NT2/D1 (cell line): ENCODE measurements at regions not wholly inside any gene's neighbourhood (a gene's known extent, or its start where the extent isn't known, plus 50 kb on each side); places are given as distances from the start of the nearest gene placed in this dataset.

Experiments used
- SUZ12 ChIP-seq: IDR thresholded peaks from 2 replicates; pipeline ENCODE4 v1.6.1; 2011; ENCODE audit not compliant: insufficient read length, insufficient read depth; ENCODE audit errors: extremely low read depth
- YY1 ChIP-seq: IDR thresholded peaks from 2 replicates; pipeline ENCODE4 v1.6.1; 2011; ENCODE audit not compliant: insufficient read length, insufficient read depth
- ZNF274 ChIP-seq: IDR thresholded peaks from 2 replicates; pipeline ENCODE4 v1.6.1; 2011; ENCODE audit warnings: mild to moderate bottlenecking, low read depth, low read length

DNA sequence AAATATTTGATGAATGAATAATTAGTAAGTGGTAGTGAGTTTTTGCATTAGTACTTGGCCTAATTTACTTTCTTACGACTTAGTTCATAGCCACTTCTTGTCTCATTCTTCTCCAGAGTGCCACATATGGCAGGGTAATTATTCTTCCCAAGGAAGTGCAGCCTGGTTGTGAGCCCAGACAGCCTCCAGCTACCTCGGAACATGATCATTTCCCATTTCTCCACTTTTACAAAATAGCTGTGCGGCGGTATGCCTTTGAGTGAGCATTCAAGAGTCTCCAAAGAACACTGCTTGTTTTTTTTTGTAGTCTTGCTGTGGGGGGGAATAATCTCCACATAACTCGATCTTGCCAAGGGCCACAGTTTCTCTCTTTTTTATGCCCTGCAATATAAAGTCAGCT is 765.0 kb downstream of the HDGFL1 start:
- TF ChIP-seq YY1 (no peak), SUZ12 (no peak), ZNF274 (no peak)
